GM20431 (cell line): ENCODE measurements at regions not wholly inside any gene's neighbourhood (a gene's known extent, or its start where the extent isn't known, plus 50 kb on each side); places are given as distances from the start of the nearest gene placed in this dataset.

Source experiments
- in situ Hi-C: fragments of 300-500 bp; cut with MseI, MboI; formaldehyde crosslinking; loops from one replicate; pipeline ENCODE4 v1.15.0; 2020; ENCODE audit warnings: low sequenced_read_pairs; ENCODE audit not compliant: unreplicated experiment

DNA sequence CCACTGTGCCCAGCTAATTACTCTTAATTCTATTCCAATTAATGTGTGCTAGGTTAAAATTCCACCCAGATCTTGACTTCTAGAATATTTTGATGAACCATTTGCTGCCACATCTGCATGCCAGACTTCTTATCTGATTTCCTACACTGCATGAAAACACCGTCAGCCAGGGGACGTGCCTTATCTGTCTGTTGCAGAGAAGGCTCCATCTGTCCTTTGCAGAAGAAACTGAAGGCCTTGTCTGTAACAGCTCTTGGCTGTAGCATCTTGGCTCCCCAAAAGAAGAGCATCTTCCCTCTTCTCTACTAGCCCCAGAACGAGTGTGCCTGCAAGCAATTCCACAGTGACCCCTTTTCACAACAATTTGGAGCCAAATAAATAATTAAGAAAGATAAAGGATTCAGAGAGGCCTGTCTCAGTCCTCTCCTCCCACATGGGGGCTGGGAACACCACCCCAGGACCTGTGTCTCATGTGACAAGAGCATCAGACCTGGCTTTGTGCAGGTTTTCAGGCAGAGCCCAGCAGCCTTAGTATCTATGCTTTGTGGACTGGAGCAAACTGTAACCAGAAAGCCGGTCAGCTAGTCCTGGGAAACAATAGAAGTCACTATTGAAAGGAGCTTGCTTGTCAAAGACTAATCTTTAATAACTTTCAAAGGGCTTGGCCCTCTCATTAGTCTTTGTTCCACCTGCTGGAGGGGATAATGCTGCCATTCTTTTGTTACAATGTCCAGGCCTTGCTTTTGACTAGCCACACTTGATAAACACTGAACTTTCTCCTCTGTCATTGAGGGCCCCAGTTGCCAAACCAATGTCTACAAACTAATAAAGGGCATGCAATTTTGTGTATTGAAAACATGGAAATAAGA, 84.0 kb upstream of the NEUROD1 start:
- in situ Hi-C loops: no loop called here

DNA sequence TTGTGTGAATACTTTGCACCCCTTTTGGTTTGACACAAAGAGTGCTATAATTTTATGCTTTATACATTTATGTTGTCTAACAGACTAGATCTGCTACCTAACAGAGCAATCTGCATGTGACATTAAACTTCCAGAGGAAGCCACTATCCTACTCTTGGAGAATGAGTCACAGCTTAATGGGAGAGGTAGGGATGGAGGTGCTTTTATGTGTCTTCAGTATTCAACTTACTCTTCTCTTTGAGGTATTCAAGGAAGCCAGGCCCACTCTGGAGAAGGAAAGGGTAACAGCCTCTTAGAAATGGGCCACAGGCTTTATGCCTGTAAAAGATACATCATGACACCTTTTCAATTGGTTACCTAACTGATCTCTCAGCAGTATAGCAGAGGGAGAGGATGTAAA, 85.8 kb upstream of the NEUROD1 start:
- in situ Hi-C loops: no loop called here

DNA sequence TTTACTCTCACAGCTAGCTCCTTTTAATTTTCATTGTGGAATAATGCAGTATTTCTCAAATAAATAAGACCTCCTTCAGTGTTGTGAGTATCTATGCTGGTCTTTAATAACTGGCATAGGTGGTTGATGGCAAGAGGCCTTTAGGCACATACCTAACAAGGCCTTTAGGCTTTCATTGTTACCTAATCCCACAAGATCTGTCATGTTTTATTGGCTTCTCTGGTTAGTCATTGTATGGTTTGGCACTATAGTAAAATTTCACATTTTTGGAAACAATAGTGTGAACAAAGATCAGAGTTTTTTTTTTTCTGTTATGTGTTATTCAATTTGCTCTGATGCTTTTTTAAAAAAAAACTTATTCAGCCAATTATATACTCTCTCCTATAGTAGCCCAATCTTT, 89.8 kb upstream of the NEUROD1 start:
- in situ Hi-C loops: no loop called here

DNA sequence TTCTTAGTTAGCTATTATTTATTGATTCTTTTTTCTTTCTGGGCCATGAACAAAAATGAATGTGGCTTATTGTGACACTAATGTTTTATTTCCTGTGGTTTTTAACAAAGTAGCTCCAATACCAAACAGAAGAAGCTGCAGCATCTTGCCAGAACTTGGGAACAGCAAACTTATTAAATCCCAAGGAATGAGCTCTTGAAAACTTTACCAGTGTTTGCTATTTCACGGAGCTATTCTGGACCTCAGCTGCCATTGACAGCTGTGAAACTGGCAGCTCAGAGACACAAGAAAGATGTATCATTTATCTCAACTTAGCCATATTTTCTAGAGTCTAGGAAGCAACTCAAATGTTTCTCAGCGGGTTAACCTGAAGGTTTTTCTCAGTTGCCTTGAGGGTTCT, 91.0 kb upstream of the NEUROD1 start:
- in situ Hi-C loops: no loop called here

DNA sequence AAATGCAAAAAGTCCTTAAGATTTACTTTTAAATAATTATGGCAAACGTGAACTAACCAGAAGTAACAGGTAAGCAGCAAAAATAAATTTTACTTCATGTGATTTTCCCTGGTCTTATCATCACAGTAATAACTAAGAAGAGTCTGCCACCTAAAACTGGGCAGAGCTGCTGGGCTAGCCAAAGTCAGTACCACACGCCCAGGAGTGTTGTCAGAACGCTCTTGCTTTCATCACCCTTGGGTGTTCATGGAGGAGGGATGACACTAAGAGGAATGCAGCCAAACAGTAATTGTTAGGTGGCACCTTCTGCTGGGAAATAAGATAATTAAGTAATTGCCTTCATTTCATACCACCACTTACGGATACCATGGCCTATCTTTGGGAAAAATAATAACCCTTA, 92.0 kb upstream of the NEUROD1 start:
- in situ Hi-C loops: no loop called here

DNA sequence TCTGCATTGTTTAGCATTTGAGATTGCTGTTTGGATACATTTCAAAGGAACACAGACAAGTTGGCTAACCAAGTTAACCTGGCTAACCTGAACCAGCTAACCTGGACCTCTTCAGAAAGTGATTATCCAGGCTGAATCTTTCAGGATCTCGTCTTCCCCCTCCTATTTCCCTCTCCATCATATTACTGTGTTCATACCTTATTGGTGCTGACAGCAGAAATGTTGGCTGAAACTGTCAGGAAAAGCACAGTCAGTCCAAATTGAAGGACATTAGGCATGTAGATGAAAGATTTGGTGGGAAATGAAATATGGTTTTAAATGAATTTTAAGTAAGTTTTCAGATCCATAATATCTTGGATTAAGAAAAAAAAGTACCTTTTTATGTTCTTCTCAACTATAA, 92.5 kb upstream of the NEUROD1 start:
- in situ Hi-C loops: no loop called here

DNA sequence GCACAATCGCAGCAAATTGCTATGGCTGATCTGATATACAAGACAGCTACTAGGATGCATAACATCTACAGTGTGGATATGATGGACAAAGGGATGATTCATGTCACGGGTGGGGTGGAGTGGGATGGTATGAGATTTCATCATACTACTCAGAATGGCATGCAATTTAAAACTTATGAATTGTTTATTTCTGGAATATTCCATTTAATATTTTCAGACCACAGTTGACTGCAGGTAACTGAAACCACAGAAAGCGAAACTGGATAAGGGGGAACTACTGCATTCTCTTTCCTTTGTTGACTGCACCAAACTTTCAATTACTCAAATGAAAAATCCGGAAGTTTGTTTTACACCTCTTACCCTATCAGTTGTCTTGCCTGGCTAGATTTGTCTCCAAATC, 94.4 kb upstream of the NEUROD1 start:
- in situ Hi-C loops: no loop called here

DNA sequence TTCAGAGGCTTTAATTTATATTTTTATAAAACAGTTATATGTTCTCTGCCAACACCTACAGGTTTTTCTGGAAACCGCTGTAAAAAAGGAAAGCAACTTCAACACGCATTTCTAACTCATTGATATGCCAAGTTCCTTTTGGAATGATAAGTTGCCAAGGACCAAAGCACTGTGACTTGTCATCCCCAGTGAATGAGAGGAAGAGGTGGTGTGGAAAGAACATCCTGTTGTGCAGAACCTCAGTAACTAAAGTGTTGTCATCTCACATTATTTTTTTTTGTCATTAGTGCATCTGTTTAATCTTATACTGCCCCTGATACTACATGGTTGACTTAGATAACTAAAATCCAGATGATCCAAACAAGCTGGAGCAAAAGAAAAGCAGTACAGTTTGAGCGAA, 96.0 kb upstream of the NEUROD1 start:
- in situ Hi-C loops: no loop called here

DNA sequence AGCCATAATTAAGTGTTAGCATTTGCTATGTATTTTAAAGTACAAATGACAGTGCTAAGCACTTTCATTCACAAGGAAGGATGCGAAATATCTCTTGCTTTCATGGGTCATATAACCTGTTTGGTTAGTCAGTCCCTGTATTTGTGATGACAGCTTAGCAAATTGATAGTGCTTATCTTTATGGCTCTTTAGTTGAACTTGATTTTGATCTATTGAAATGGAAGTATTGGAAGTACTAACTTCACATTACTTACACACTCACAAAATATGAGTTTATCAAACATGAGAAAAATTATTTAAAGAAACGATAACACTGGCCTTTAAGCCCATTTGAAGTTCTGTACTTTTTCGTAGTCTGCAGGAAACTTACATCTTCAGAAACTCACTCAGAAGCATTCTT, 97.4 kb upstream of the NEUROD1 start:
- in situ Hi-C loops: no loop called here

DNA sequence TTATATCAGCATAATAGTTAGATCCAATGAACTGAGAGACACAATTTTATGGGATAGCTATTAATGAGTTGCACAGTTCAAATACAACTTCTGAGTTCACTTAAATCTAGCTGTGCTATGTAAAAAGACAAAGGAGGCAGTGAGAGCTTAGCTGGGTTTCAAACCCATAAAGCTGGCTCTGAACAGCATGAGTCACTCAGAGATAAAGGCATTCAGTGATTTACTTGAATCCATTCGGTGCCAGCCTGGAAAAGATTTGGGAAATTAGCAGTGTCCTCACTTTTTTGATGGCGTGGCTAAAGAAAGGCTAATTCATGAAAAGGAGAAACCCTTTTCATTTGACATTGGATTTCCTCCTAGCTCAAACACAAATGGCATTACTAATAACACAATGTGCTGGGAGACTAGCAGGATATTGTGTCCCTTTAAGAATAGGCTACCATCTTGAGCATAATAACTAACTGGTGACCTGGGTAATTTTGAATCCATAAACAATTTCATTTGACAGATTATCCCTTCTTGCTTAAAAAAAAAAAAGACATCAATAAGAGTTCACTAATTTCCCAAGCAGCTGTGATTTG, 98.4 kb upstream of the NEUROD1 start:
- in situ Hi-C loops: no loop called here

DNA sequence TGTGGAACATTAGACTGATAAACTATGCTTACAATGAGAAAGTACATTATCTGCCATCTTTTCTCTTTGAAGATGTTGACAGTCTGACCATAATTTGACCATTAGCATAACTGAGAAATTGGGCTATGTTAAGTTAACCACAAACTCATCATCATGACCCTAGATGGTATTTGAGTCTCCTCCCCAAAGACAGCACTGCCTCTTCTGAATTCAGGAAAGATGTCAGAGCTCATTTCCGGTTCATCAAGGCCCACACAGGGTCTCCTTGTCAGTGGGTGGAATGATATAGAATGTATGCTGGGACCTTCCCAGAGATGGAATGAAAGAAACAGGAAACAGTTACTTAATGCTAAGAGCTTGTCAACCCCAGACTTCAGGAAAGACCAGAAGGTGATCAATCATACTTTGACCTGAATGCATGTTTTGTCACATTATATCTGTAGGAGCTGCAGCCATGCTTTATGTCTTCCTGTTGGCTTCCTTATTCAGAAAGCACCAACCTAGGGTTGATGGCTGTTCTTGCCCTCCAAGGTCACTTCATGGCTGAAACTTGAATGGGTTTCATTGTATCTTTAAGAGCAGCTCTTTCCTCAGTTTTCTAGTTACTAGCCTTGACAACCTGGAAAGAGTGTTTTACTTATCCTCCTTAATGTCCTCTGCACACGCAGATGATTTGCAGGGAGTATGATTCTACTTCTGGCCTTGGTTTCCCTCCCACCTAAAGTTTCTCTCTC, 99.1 kb upstream of the NEUROD1 start:
- in situ Hi-C loops: no loop called here

DNA sequence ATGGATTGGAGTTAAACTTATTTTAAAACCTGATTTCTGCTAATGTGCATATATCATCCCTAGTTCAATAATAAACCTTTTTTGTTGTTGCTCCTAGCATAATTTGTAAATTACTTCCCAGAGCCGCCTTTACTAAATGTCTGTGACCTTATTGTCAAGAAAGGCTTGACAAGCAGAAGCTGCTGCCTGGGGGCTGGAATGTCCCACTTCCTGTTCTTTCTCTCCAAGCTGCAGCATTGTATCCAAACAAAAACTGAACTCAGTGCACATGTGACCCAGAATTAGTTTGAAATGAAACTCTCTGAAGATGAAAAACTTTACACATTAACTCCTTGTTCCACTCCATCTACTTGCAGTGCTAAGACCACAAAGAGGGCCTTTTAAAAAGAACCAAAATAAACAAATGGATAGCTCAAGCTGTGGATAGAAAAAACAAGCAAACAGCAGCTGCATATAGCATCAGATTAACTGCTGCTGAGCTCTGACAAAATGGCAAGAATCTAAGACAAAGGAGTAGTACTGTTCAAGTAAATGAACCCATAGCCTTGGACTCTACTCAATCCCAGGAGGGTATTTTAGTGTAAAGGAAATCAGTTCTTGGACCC, 99.8 kb upstream of the NEUROD1 start:
- in situ Hi-C loops: no loop called here

DNA sequence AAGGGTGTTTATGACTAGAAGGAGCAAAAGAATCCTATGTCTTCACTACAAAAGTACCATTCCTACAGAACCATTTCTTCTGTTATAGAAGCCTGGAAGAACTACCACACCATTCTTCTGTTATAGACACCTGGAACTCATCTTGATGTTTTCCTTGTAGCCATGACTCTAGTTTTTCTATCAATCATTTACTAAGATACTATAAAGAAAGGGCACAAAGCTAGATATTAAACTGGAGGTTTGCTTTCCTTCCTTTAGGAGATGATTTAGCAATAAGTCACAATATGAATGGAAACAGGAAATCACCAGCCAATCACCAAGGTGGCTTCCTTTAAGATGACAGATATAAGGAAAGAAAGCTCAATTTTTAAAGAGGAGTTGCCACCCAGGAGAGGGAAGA, 100.3 kb upstream of the NEUROD1 start:
- in situ Hi-C loops: no loop called here

DNA sequence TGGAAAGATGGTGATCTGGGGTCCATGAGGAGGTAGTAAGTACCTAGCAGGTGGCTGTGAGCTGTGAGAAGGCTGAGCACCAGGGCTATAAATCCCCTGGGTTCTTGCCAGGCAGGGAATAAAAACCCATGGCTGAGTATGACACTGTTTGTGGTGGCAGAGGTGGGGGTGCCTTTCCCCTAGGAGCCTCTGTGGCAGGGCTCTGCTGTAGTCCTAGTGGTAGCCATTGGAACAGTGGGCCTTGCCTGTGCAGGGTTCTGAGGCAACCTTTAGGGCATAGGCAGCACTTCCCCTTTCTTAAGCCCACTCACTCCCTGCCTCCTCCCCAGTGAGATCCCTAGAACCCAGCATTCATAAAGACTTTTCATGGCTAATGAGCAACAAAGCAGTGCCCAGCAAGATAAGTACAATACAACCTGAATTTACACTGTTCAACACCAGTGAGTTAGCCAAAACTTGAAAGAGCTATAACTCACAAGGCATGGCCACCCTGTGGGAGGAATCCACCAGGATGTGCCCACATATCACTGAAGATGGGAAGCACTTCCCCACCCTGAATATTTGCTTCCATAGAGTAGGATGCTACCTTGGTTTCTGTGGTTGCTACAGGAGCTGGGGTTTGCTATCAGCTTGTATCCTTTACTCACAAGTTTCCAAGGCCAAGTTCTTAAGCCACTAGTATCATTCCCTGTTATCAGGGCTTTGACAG, 100.9 kb upstream of the NEUROD1 start:
- in situ Hi-C loops: no loop called here

DNA sequence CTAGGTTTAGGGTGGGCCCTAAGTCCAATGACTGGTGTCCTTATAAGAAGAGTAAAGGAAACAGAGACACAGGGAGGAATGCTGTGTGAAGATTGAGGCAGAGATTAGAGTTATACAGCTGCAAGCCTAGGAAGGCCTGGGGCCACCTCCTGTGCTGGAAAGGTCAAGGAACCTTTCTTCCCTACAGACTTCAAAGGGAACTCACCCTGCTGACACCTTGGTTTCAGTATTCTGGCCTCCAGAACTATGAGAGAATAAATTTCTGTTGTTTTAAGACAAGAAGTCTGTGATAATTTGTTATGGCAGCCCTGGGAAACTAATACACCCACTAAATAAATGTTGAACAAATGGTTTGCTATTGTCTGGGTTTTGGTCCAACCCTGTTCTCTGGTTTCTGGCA, 102.3 kb upstream of the NEUROD1 start:
- in situ Hi-C loops: no loop called here

DNA sequence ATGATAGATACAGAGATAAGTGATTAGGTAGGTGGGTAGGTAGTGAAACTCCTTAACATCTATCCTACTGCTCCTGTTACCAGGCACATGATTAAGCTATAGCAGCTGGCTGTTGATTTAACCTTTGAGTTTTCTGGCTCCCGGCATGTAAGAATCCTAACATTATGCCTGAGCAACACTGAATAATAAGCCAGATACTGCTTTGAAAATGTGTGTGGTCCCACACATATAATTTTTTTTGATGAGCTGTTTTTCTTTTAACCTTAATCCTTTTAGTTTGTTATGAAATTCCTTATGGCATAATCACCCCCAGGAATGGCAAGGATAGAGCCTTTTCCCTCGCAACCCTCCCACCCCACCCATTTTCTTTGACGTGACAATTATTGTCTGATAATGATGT, 104.2 kb upstream of the NEUROD1 start:
- in situ Hi-C loops: no loop called here

DNA sequence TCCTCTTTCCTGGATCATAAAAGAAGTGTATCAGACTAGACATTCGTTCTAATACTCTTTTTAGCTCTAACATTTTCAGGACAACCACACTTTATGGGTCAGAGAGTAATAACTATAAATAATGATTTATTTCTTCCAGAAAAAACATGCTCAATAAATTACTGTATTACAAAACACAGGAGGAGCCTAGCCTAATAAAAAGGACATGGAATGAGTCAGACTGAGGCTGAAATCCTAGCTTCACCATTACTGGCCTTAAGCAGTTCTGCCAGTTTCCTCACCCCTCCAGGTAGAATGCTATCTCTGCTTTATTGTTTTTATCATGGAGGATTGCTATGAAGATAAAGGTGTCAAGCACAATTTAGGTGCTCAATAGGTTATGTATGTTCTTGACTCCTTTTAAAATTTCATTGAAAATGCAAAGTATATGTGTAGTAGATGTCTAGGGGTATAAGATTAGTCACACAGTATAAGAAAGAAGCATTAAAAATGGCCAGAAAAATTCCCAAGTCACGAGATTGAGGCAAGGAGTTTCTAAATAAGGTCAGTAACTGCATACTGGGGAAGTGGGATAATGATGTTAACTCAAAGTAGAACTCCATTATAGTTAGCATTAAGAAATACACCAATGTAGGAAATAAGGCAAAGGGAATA, 105.5 kb upstream of the NEUROD1 start:
- in situ Hi-C loops: no loop called here

DNA sequence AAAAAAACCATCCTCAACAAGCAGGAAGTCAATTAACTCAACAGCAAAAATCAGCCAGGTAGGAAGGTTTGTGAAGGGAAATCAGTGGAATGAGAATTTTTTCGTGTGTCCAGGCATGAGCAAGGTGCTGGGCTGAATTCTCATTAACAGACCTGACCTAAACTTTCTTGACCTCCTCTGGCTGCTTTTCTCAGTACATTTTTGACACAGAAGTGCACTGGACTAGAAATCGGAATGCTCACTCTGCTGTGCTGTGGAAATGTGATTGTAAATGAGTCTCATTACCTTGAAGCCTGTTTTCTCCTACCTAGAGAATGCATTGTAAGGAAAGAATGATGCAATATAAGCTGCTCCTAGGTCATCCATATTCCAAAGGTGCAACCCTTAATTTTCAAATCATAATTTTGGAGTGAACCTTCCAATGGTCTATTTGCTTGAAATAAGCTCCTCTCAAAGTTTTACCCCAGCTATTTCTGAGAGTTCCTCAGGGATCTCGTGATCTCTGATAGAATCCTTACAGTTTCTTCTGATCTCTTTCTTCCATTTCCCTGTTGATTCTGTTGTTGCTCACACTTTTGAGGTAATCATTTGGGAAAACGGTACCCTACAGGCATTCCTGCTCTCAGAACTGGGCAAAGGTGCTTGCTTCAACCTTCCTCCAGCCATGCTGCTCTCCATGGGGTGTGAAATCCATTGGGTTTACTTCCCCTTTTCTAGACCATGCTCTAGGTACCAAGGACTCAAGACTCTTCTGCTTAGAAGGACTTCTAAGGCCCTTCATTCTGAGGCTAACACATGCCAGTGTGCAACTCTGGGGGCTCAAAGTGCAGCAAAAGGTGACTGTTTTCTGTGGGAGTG, 104.9 kb upstream of the ITPRID2 start:
- in situ Hi-C loops: no loop called here
